ENCODE measurements at regions not wholly inside any gene's neighbourhood (a gene's known extent, or its start where the extent isn't known, plus 50 kb on each side); places are given as distances from the start of the nearest gene placed in this dataset.

GRCh38 chr13:40384976-40385857 lies 281.2 kb downstream of the FOXO1 start:
- TF ChIP-seq CTCF (IDR thresholded peaks at IDR 0.05), result no peak
- TF ChIP-seq POLR2A (IDR thresholded peaks at IDR 0.05), result no peak
- no peak for TF ChIP-seq POLR2AphosphoS5 (IDR thresholded peaks at IDR 0.05)

All from breast epithelium (tissue), 3 donors.